GM12878 (cell line): ENCODE measurements at regions not wholly inside any gene's neighbourhood (a gene's known extent, or its start where the extent isn't known, plus 50 kb on each side); places are given as distances from the start of the nearest gene placed in this dataset.

Experiments used
- ATAC-seq: fragments of 200-7000 bp; cut with Tn5 transposase; 3 replicates; pipeline ENCODE4 v1.9.1; 2020; ENCODE audit warnings: mild to moderate bottlenecking, moderate library complexity
- BruUV-seq: library from RNA; stranded (reverse); fragments of 400-500 nt; replicated peaks from 2 replicates; lab custom pipeline; 2021; lab: Mats Ljungman, UMichigan
- CTCF ChIA-PET: fragments of 300-600 bp; sonication (Branson Sonifier 250); formaldehyde crosslinking; extraction: SDS; loops from one replicate; lab custom pipeline; 2021; ENCODE audit warnings: inconsistent platforms; lab: Yijun Ruan, JAX
- POLR2A ChIA-PET: fragments of 350-600 bp; formaldehyde crosslinking; extraction: SDS; loops from one replicate; lab custom pipeline; 2021; ENCODE audit warnings: inconsistent platforms; lab: Charles Lee
- RAD21 ChIA-PET: fragments of 300-600 bp; sonication (Branson Sonifier 250); formaldehyde crosslinking; loops from one replicate; lab custom pipeline; 2023; ENCODE audit warnings: antibody characterized with exemption; ENCODE audit not compliant: unreplicated experiment; lab: Charles Lee
- SMC1A ChIA-PET: fragments of 300-600 bp; sonication (Branson Sonifier 250); formaldehyde crosslinking; loops from one replicate; lab custom pipeline; 2023; ENCODE audit not compliant: unreplicated experiment, uncharacterized antibody; lab: Charles Lee
- DNase-seq: peaks from one replicate; pipeline ENCODE4 v3.0.0-alpha.2; 2011; ENCODE audit warnings: low read depth, low spot score
- FAIRE-seq: peaks from 3 replicates; lab custom pipeline; 2011; peaks lifted over from hg19 to GRCh38; lab: Jason Lieb, UNC
- H2AFZ ChIP-seq: 2 replicates; pipeline ENCODE4 v1.6.0; 2011; ENCODE audit warnings: low read depth, low read length, control low read depth; ENCODE audit not compliant: control insufficient read depth
- H3K27ac ChIP-seq: 2 replicates; pipeline ENCODE4 v1.5.1; 2011; ENCODE audit warnings: control low read depth; ENCODE audit not compliant: control insufficient read depth, insufficient read depth
- H3K27me3 ChIP-seq, 2 experiments: replicated peaks in 1 of 2; 2 replicates each; pipeline versions ENCODE4 v1.6.0 to v1.6.1; 2011; ENCODE audit warnings: low read length in 1 of 2; ENCODE audit not compliant: control insufficient read depth in 2 of 2, insufficient read depth in 2 of 2
- H3K36me3 ChIP-seq, 2 experiments: 2 replicates each; pipeline ENCODE4 v1.5.1; 2011; ENCODE audit warnings: low read length in 1 of 2; ENCODE audit not compliant: control insufficient read depth in 2 of 2, insufficient read depth in 2 of 2
- H3K4me1 ChIP-seq: 2 replicates; pipeline ENCODE4 v1.6.1; 2011; ENCODE audit warnings: mild to moderate bottlenecking, low read length, moderate library complexity, mixed read lengths; ENCODE audit not compliant: control insufficient read depth, insufficient read depth
- H3K4me2 ChIP-seq: 2 replicates; pipeline ENCODE4 v1.6.0; 2011; ENCODE audit warnings: control low read depth; ENCODE audit not compliant: control insufficient read depth, insufficient read depth
- H3K4me3 ChIP-seq: fragments of 200-600 bp; sonication (generic); 2 replicates; pipeline ENCODE4 v1.5.1; 2016
- H3K79me2 ChIP-seq: 2 replicates; pipeline ENCODE4 v1.6.0; 2011; ENCODE audit warnings: low read length; ENCODE audit not compliant: control insufficient read depth, insufficient read depth
- H3K9ac ChIP-seq: 2 replicates; pipeline ENCODE4 v1.8.0; 2011; ENCODE audit warnings: low read length, control low read depth, mixed read lengths; ENCODE audit not compliant: control insufficient read depth, insufficient read depth
- H3K9me3 ChIP-seq: replicated peaks from 3 replicates; pipeline ENCODE4 v1.5.1; 2011; ENCODE audit warnings: mild to moderate bottlenecking, low read length; ENCODE audit not compliant: control insufficient read depth, insufficient read depth
- H4K20me1 ChIP-seq: 2 replicates; pipeline ENCODE4 v1.6.0; 2011; ENCODE audit not compliant: control insufficient read depth, insufficient read depth
- ASH2L ChIP-seq: fragments of 300-600, 200-600 bp; sonication (generic); IDR thresholded peaks from 2 replicates; pipeline ENCODE4 v1.6.1; 2017; ENCODE audit warnings: low read depth, mild to moderate bottlenecking, borderline replicate concordance
- BHLHE40 ChIP-seq, 2 experiments: fragments of 450-650 bp in 1 of 2; IDR thresholded peaks; 2 replicates each; pipeline ENCODE4 v1.6.1; 2011 to 2017; ENCODE audit warnings: low read depth in 2 of 2, borderline replicate concordance in 1 of 2, improper control_type of control experiment in 1 of 2, low read length in 1 of 2, mild to moderate bottlenecking in 1 of 2
- CHD1 ChIP-seq: IDR thresholded peaks from 2 replicates; pipeline ENCODE4 v1.6.1; 2012; ENCODE audit warnings: low read depth, low read length, improper control_type of control experiment
- CREB1 ChIP-seq: IDR thresholded peaks from 2 replicates; pipeline ENCODE4 v1.6.1; 2012; ENCODE audit warnings: low read depth, mild to moderate bottlenecking, inconsistent platforms
- HCFC1 ChIP-seq: fragments of 150-350 bp; IDR thresholded peaks from 2 replicates; pipeline ENCODE4 v1.6.1; 2014; ENCODE audit warnings: low read length
- NFYB ChIP-seq: IDR thresholded peaks from 2 replicates; pipeline ENCODE4 v1.6.1; 2011; ENCODE audit warnings: low read depth, mild to moderate bottlenecking, low read length, improper control_type of control experiment, moderate library complexity; ENCODE audit not compliant: insufficient read depth
- NR2C2 ChIP-seq: IDR thresholded peaks from 2 replicates; pipeline ENCODE4 v1.6.1; 2011; ENCODE audit warnings: borderline replicate concordance, low read depth; ENCODE audit not compliant: control insufficient read depth, insufficient read length
- POLR2AphosphoS5 ChIP-seq: IDR thresholded peaks from 2 replicates; pipeline ENCODE4 v1.6.1; 2011; ENCODE audit warnings: mild to moderate bottlenecking, low read length, inconsistent platforms
- RBBP5 ChIP-seq: fragments of 200-600 bp; sonication (generic); conservative IDR thresholded peaks from 2 replicates; pipeline ENCODE4 v1.6.1; 2016
- SREBF2 ChIP-seq: IDR thresholded peaks from 2 replicates; pipeline ENCODE4 v1.6.1; 2012; ENCODE audit warnings: mild to moderate bottlenecking, low read length
- YBX1 ChIP-seq: fragments of 450-650 bp; IDR thresholded peaks from 2 replicates; pipeline ENCODE4 v1.6.1; 2016; ENCODE audit warnings: antibody characterized with exemption
- WGBS: methylation state at CpG from one replicate; pipeline ENCODE4 v1.1.6; 2016; ENCODE audit warnings: low lambda C conversion rate; ENCODE audit not compliant: insufficient replicate concordance, insufficient coverage; ENCODE audit errors: missing lambda C conversion rate; 5-methylcytosine and 5-hydroxymethylcytosine counted together
- in situ Hi-C: fragments of 300-500 bp; cut with MboI; formaldehyde crosslinking; loops from 9 replicates; pipeline ENCODE4 v1.14.3; 2018; ENCODE audit warnings: mixed read lengths
- intact Hi-C: fragments of 100-400 bp; cut with micrococcal nuclease; formaldehyde crosslinking; loops from one replicate; pipeline ENCODE4 v1.14.2; 2022; ENCODE audit not compliant: unreplicated experiment
- TF ChIP-seq, protein P1 (sequence below): fragments of 450-650 bp; IDR thresholded peaks from 2 replicates; pipeline ENCODE4 v1.6.1; 2017; ENCODE audit warnings: mild to moderate bottlenecking, moderate library complexity
- TF ChIP-seq, protein P2 (sequence below): fragments of 450-650 bp; IDR thresholded peaks from 2 replicates; pipeline ENCODE4 v1.6.1; 2017; ENCODE audit warnings: mild to moderate bottlenecking, moderate library complexity

DNA sequence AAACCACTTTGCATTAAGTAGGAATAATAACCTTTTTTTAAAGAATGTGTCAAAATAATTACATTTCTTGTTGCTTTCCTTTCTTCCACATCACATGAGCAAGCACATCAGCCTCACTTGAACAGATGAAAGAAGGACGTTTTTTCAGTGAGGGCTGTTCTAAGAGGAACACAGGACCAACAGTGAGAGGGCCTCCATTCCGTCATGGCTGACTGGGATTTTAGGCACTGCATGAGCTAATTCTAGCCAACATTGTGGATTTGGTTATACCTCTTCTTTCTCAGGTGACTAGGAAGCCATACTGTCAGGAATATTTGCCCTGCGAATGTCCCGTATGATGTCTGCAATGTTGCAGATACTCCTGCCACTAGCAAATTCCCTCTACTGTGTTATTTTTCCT is 87.6 kb downstream of the LINC00237 start (continued):
- TF ChIP-seq, protein P1, sequence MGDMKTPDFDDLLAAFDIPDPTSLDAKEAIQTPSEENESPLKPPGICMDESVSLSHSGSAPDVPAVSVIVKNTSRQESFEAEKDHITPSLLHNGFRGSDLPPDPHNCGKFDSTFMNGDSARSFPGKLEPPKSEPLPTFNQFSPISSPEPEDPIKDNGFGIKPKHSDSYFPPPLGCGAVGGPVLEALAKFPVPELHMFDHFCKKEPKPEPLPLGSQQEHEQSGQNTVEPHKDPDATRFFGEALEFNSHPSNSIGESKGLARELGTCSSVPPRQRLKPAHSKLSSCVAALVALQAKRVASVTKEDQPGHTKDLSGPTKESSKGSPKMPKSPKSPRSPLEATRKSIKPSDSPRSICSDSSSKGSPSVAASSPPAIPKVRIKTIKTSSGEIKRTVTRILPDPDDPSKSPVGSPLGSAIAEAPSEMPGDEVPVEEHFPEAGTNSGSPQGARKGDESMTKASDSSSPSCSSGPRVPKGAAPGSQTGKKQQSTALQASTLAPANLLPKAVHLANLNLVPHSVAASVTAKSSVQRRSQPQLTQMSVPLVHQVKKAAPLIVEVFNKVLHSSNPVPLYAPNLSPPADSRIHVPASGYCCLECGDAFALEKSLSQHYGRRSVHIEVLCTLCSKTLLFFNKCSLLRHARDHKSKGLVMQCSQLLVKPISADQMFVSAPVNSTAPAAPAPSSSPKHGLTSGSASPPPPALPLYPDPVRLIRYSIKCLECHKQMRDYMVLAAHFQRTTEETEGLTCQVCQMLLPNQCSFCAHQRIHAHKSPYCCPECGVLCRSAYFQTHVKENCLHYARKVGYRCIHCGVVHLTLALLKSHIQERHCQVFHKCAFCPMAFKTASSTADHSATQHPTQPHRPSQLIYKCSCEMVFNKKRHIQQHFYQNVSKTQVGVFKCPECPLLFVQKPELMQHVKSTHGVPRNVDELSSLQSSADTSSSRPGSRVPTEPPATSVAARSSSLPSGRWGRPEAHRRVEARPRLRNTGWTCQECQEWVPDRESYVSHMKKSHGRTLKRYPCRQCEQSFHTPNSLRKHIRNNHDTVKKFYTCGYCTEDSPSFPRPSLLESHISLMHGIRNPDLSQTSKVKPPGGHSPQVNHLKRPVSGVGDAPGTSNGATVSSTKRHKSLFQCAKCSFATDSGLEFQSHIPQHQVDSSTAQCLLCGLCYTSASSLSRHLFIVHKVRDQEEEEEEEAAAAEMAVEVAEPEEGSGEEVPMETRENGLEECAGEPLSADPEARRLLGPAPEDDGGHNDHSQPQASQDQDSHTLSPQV: no peak
- TF ChIP-seq, all 136 proteins: peak for 0

DNA sequence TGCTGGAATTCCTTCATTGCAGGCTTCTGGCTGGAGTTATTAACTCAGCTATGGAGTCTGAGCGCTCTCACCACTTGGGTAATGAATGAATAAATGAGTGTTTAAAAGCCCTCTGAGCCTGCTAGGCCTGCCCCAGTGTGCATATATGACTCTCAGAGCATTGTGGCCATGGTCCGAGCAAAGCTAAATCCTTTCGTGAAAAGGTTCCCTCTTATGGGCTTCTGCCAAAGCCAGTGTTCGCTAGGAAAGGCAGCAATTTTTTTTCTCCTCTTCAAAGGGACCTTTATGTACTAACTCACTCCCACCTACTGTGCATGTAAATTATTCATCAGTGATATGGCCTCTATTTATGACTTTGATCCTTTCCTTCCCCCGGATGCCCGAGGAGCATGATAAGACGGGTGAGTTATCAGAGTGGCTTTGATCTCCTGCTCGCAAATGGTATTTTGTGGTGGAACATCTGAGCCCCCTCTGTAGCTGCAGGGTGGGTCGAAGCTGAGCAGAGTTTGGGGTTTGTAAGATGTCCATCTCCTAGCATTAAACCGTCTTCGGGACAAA is 88.6 kb downstream of the LINC00237 start:
- Histone ChIP-seq H3K79me2 (no peaks in the 10 kb centered on the region), H3K4me1 (no peaks in the 10 kb centered on the region), H3K27ac (no peak overlapping the region), H4K20me1 (no peaks in the 10 kb centered on the region), H3K9ac (no peak overlapping the region)
- RAD21 ChIA-PET: no interaction called here
- TF ChIP-seq, protein P2, sequence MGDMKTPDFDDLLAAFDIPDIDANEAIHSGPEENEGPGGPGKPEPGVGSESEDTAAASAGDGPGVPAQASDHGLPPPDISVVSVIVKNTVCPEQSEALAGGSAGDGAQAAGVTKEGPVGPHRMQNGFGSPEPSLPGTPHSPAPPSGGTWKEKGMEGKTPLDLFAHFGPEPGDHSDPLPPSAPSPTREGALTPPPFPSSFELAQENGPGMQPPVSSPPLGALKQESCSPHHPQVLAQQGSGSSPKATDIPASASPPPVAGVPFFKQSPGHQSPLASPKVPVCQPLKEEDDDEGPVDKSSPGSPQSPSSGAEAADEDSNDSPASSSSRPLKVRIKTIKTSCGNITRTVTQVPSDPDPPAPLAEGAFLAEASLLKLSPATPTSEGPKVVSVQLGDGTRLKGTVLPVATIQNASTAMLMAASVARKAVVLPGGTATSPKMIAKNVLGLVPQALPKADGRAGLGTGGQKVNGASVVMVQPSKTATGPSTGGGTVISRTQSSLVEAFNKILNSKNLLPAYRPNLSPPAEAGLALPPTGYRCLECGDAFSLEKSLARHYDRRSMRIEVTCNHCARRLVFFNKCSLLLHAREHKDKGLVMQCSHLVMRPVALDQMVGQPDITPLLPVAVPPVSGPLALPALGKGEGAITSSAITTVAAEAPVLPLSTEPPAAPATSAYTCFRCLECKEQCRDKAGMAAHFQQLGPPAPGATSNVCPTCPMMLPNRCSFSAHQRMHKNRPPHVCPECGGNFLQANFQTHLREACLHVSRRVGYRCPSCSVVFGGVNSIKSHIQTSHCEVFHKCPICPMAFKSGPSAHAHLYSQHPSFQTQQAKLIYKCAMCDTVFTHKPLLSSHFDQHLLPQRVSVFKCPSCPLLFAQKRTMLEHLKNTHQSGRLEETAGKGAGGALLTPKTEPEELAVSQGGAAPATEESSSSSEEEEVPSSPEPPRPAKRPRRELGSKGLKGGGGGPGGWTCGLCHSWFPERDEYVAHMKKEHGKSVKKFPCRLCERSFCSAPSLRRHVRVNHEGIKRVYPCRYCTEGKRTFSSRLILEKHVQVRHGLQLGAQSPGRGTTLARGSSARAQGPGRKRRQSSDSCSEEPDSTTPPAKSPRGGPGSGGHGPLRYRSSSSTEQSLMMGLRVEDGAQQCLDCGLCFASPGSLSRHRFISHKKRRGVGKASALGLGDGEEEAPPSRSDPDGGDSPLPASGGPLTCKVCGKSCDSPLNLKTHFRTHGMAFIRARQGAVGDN: no peak
- no peak for TF ChIP-seq RBBP5
- TF ChIP-seq BHLHE40 (IDR thresholded peaks at IDR 0.05; ENCODE audit: borderline replicate concordance in 1 of 2, low read depth in 2 of 2, low read length in 1 of 2): no peak
- no peak for TF ChIP-seq CHD1
- TF ChIP-seq NFYB: no peak
- TF ChIP-seq SREBF2: no peak
- no peak for TF ChIP-seq YBX1
- no peak for TF ChIP-seq NR2C2
- TF ChIP-seq ASH2L: no peak
- TF ChIP-seq POLR2AphosphoS5: no peak
- no peak for TF ChIP-seq HCFC1
- no peak for TF ChIP-seq CREB1
- TF ChIP-seq, all 136 proteins: peak for 0
- H3K9me3 ChIP-seq: no peaks in the 10 kb centered on the region
- POLR2A ChIA-PET: no interaction called here
- FAIRE-seq (no peak), DNase-seq (no peak), ATAC-seq (no peak)
- H3K4me2 ChIP-seq: no peak overlapping the region
- in situ Hi-C loops: no loop called here
- intact Hi-C loops: no loop called here
- CTCF ChIA-PET: no interaction called here
- SMC1A ChIA-PET: no interaction called here
- H3K27me3 ChIP-seq: peaks cover 5 to 14% of the 10 kb centered on the region in 2 experiments
- BruUV-seq: no TSS peak
- 52% methylated on average over 11 of the region's 11 CpGs for whole genome bisulfite sequencing
- no peaks in the 10 kb centered on the region for H3K36me3 ChIP-seq
- no peak overlapping the region for H3K4me3 ChIP-seq
- no peak overlapping the region for H2AFZ ChIP-seq
